ENCODE measurements at regions not wholly inside any gene's neighbourhood (a gene's known extent, or its start where the extent isn't known, plus 50 kb on each side); places are given as distances from the start of the nearest gene placed in this dataset.
"Not testable (repeated sequence)": the region's sequence is repeated elsewhere in the genome, so short reads cannot be mapped to it uniquely, and the experiment has no call there.

GRCh38 chr1:234892642-234893041 lies 236.0 kb downstream of the TOMM20 start:
- no peak for DNase-seq (ENCODE audit: low read depth)
- no peak for TF ChIP-seq CTCF (IDR thresholded peaks at IDR 0.05; ENCODE audit: low read depth, low read length, missing control alignments)
- no peak overlapping the region for H3K4me3 ChIP-seq (ENCODE audit: low read depth, low read length)

- no peak for TF ChIP-seq CTCF (IDR thresholded peaks at IDR 0.05; ENCODE audit: low read depth, low read length, missing control alignments)
- H3K4me3 ChIP-seq (ENCODE audit: low read depth, low read length), result no peak overlapping the region
- no peak for DNase-seq (ENCODE audit: low read depth)
Measured at GRCh38 chr1:234891427-234891826, 237.2 kb downstream of the TOMM20 start.

- no peak for DNase-seq (ENCODE audit: low read depth)
- no peak overlapping the region for H3K4me3 ChIP-seq (ENCODE audit: low read depth, low read length)
- TF ChIP-seq CTCF (IDR thresholded peaks at IDR 0.05; ENCODE audit: low read depth, low read length, missing control alignments), result no peak
Measured at GRCh38 chr1:234889643-234890042, 239.0 kb downstream of the TOMM20 start.

GRCh38 chr1:234888247-234888646 lies 240.4 kb downstream of the TOMM20 start:
- H3K4me3 ChIP-seq (ENCODE audit: low read depth, low read length); DNase-seq (ENCODE audit: low read depth): not testable (repeated sequence)

GRCh38 chr1:234887016-234887900 lies 241.4 kb downstream of the TOMM20 start:
- TF ChIP-seq CTCF (IDR thresholded peaks at IDR 0.05; ENCODE audit: low read depth, low read length, missing control alignments), result no peak
- no peak for DNase-seq (ENCODE audit: low read depth)
- no peak overlapping the region for H3K4me3 ChIP-seq (ENCODE audit: low read depth, low read length)

GRCh38 chr1:234886081-234886984 lies 242.3 kb downstream of the TOMM20 start:
- no peak for DNase-seq (ENCODE audit: low read depth)
- H3K4me3 ChIP-seq (ENCODE audit: low read depth, low read length), result no peak overlapping the region
- no peak for TF ChIP-seq CTCF (IDR thresholded peaks at IDR 0.05; ENCODE audit: low read depth, low read length, missing control alignments)

- DNase-seq (ENCODE audit: low read depth), result no peak
- TF ChIP-seq CTCF (IDR thresholded peaks at IDR 0.05; ENCODE audit: low read depth, low read length, missing control alignments), result no peak
Measured at GRCh38 chr1:234885601-234886000, 243.0 kb downstream of the TOMM20 start.

More at GRCh38 chr1:234885601-234886000, 243.0 kb downstream of the TOMM20 start:
- H3K4me3 ChIP-seq (ENCODE audit: low read depth, low read length), result no peak overlapping the region

All from GM12864 (cell line).